Nucleus accumbens (tissue), 56 donors: ENCODE measurements at regions not wholly inside any gene's neighbourhood (a gene's known extent, or its start where the extent isn't known, plus 50 kb on each side); places are given as distances from the start of the nearest gene placed in this dataset.
"Not testable (repeated sequence)": the region's sequence is repeated elsewhere in the genome, so short reads cannot be mapped to it uniquely, and the experiment has no call there.

Source experiments
- DNase-seq, 56 donors: peaks; one replicate each; lab custom pipeline; 2025; lab: John Stamatoyannopoulos, UW

DNA sequence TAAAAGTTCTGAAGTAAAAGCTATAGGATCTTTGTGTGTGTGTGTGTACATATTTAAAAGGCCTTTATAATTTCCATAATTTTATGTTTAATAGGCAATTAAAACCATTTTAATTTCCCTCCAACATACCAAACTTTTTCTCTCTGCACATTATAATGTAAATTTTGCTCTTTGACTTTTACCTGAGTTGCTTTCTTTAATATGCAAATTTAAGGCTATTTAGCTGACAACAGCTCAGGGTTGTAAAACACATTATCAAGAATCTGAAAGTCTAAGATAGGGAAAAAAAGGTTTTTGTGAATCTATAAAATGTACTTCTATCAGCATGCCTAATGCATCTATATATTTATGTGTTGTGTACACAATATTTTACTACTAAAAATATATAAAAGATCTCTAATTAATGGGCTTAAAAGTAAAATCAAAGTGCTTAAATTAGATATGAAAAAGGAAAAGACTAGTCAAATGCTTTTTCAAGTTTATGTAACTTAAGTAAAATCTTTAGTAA lies 239.6 kb upstream of the RAI14 start:
- DNase-seq = no peak

DNA sequence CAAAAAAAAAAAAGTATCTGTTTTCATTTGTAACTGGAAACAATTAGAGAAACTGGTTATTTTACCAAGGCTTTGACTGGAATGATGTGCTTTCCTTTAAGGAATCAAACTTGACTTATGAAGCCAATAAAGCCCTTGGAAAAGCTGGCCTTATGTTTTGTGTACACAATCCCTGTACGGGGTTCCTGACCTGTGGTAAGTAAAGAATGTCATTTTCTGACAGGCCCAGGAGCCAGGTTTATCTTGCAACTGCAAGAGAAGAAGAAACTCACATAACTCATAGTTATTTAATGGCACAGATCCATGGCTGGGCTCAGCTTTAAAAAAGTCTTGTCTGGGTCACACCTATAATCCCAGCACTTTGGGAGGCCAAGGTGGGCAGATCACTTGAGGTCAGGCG lies 235.9 kb upstream of the RAI14 start:
- DNase-seq = not testable (repeated sequence)

DNA sequence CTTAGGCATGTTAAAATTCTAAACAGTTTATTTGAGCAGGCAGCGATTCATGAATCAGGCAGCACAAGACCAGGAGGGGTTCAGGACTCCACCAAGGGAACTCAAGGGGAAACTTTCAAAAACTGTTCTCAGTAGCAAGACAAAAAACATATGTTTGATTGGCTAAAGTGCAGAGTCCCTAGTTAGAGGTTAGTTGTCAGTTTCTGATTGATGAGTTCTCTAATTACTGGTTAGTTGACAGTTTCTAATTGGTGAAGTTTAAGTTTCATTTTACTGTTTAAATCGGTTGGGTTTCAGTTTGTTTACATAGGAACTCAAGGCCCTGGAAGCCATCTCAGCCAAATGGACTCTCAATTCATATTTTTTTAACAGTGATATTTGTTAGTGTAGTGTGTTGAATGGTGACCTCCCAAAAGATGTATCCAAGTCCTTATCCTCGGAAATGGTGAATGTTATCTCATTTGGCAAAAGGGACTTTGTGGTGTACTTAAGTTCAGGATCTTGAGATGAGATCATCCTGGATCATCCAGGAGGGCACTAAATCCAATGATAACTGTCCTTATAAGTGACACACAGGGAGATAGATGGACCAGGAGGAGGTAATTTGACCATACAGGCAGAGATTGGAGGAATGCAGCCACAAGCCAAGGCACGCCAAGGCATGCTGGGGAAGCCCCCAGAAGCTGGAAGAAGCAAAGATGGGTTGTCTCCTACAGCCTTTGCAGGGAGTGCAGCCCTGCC lies 219.2 kb upstream of the RAI14 start:
- no peak for DNase-seq

DNA sequence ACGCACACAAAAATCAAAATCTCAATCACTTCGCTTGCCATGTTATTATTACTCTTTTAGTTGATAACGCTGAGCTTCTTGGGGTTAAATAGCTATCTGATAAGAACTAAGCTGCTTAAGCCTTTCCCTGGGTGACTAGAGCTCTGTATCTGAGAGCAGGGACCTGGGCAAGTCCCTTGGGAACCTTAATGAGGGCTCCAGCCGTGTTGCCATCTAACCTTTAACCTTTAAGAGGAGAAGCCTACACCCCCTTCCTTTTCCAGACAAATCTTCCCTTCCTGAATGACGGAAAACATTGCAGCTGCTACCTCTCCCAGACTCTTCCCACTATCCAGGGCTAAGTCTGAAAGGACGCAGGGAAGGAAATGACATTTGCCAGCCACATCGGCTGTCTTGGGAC lies 216.5 kb upstream of the RAI14 start:
- no peak for DNase-seq

DNA sequence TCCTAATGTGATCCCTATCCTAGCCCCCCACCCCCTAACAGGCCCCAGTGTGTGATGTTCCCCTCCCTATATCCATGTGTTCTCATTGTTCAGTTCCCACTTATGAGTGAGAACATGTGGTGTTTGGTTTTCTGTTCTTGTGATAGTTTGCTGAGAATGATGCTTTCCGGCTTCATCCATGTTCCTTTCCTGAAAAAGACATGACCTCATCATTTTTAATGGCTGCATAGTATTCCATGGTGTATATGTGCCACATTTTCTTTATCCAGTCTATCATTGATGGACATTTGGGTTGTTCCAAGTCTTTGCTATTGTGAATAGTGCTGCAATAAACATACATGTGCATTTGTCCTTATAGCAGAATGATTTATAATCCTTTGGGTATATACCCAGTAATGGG lies 214.4 kb upstream of the RAI14 start:
- DNase-seq = not testable (repeated sequence)

DNA sequence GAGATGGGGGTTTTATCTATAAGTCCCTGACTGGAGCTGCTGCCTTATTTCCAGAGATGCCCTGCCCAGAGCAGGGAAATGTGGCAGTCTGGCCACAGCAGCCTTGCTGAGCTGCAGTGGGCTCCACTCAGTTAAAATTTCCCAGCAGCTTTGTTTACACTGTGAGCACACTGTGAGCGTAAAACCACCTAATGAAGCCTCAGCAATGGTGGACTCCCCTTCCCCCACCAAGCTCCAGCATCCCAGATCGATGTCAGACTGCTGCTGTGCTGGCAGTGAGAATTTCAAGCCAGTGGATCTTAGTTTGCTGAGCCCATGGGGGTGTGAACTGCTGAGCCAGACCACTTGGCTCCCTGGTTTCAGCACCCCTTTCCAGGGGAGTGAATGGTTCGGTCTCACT lies 208.7 kb upstream of the RAI14 start:
- DNase-seq = no peak

DNA sequence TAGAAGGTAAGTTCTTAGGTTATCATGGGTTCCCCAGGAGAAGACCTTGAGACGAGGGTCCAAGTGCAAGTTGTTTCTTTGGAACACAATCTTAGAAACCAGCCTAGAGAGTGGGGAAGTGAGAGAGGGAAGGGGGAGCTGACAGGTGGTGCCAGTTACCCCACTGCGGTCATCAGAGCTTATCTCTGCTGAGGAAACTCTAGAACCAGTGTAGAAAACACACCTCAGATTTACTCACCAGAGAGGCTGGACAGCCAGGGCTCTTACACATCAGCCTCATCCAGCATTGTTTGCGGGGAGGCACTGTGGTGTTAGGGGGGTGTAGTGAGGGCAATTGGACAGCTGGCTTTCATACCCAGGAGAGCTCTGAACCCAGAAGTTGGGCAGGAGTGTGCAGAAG lies 206.5 kb upstream of the RAI14 start:
- DNase-seq = no peak

DNA sequence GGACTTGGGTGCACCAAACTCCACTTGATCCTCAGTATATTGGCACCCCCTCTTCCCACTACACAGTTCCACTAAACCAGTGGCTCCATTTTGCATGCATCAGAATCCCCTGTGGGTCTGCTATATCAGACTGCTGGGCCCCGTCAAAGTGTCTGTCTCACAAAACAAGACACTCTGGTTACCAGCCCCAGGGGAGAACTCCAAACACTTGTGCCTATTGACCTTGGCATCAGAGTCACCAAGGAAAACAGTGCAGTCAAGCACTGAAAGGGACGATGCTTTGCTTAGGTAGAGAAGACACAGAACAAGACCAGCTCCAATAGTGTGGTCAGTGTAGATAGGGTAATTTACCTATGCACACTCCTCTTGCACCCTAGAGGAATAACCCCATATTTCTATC lies 205.8 kb upstream of the RAI14 start:
- no peak for DNase-seq

DNA sequence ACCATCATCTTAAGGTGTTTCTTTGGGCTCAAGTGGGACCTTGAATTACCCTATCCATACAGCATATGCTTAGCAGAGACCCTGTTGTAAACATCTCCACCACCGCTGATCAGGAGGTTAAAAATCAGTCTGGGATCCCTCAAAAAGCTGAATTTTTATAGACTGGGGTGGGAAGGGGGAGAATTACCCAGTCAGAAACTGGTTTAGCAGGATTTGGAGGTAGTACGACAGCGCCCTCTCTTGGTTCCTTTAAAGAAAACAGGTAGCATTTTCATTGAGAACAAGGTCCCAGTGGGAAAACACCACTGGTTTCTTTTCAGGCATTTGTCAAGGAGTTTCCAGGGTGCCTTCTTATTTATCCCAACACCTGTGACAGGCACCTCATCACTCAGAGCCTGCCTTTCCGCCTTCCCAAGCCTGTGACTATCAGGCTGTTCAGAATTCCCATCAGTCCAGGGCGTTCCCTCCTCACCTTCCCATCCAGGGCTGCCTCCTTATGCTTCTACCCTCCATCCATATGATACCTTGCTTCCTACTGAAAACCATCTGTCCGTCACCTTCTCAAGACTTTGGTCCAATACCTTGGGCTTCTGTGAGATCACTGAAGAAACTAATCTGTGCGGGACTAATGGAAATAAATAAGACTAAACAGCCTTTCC lies 203.8 kb upstream of the RAI14 start:
- no peak for DNase-seq

DNA sequence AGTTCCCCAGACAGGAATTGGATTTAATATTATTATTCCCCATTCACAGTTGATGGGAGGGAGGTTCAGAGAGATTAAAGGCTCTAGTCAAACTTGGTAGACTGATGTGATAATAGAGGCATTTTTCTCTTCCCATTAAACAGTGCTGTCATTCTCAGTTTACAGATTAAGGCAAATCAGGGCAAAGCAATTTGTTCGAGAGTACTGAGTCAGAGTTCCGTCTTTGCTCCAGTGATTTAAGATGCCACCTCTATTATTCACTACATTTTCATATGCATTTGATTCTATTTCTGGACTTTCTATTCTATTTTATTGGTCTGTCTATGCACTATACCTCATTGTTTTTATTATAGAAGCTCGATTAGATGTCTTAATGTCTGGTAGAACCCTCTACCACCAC lies 201.0 kb upstream of the RAI14 start:
- DNase-seq = no peak

DNA sequence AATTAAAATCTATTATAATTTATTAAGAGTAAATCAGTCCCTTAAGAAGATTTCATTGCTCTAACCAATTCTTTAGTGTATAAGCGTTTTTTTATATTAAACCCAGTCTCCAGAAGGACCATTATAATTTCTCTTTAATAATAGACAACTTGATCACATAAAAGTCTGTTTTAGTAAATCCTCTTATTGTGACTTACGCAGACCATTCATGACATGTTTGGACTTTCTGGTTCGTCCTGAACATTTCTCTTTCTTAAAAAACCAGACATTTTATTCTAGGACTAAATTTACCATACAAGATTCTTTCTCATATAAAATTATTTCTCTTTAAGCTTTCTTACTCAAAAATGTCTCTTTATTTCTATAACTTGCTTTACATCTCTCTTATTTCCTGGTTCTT lies 196.2 kb upstream of the RAI14 start:
- DNase-seq = no peak

DNA sequence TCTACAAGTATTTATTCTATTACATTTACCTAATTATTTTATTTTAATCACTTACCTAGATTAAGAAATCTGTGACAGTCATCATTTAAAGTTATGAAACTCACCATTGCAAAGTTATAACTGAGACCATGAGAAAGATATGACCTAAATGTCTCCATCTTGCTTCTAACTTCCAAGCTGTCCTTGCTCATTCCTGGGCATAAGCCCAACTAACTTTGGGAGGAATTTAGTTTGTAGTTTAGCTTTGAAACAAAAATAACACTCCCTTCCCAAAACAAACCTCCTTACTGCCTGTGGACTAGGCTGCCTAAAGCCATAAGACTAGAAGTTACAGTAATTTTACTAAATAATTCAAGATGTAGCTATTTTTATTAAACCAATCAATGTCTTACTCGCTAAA lies 195.6 kb upstream of the RAI14 start:
- no peak for DNase-seq

DNA sequence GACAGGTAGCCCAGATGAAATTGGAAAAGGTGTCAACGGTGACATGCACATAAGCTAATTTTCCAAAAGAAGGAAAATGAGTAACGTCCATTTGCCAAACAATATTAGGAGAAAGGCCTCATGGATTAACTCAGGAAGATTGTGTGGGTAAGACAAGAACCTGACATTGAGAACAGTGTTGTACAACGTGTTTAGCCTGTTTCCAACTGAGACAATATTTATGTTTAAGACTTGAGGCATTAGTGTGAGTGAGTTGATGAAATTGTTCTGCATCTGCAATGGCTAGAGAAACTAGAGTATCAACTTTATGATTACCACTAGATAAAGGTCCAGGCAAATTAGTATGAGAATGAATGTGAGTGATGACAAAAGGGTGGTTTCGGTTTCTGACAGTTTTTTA lies 191.3 kb upstream of the RAI14 start:
- DNase-seq = no peak

DNA sequence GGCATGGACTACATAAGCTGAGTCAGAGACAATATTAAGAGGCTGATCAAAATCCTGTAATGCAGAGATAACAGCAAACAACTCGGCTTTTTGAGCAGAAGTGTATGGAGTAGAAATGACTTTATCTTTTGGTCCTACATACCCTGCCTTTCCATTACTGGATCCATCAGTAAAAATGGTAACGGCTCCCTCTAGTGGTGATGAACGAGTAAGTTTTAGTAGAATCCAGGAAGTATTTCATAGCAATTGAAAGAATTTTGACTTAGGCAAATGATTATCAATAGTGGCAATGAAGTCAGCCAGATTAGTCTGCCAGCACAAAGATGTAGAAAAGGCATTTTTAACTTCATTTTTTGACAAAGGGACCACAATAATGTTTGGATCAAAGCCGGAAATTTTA lies 190.8 kb upstream of the RAI14 start:
- peak in 3 of 56 donors; percentile 5 to 18 (median 12) for DNase-seq

DNA sequence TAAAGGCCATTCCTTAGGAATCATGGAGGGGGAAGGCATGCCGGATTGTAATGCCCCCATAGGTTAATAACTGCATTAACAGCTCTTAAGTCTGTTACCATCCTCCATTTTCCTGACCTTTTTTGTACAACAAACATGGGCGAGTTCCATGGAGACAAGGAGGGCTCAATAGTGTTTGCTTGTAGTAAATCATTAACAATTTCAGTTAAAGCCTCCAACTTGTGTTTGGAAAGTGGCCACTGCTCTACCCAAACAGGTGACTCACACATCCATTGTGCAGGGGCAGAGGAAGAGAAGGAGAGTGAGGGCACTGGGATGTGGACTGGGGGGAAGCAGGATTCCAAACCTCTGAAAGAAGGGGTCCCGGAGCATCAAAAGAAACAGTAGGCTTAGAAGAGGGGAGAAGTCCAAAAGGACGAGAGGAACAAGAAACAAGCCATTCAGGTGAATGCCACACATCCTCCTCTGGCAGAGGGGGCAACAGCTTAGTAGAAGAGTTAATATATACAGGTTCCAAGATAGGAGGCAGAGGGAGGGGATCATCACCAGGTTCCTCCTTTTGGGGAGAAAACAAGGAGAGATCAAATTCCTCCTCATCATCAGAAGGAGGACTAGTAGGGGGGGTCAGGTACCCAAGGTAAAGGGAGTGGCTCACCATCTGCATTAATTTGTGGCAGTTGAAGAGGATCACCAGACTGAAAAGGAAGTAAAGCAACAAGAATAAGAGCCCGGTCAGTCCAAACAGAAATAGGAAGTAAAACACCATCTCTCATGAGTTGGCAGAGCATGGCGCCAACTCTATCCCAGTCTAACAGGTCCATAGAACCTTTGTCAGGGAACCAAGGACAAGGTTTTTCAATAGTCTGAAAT lies 189.4 kb upstream of the RAI14 start:
- not testable (repeated sequence) for DNase-seq

DNA sequence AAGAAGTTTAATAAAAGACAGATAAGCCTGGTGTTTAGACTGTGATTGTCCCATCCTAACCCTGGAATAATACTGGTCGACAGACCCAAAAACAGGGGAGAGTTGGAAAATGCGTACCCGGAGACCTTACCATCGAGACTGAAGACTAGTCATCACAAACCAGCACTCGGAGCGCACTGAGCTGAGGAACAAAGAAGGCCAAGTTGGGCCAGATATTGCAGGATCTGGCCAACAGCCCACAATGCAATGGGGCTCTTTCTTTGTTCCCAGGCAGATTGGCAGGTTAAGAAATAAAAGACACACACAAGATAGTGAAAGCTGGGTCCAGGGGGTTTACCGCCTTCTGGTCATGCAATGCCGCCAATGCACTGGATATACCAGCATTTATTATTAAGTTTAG lies 188.7 kb upstream of the RAI14 start:
- no peak for DNase-seq

DNA sequence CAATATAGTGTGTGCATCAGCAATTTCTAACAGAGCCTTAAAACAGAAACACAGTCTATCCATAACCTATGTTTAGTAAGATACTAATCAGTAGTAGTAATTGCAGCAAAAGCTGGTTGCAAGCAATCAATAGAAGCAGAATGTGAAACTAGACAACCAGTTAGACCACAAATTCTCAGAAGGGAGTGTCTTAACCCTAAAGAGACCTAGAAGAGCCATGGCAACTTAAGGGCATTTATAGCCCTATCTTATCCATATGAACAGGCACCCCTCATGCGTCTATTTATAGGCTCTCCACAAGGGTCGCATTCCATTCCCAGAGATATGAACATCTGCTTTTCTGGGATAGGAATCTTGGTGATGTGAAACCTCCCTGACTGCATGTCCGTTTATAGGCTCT lies 188.1 kb upstream of the RAI14 start:
- DNase-seq = not testable (repeated sequence)

DNA sequence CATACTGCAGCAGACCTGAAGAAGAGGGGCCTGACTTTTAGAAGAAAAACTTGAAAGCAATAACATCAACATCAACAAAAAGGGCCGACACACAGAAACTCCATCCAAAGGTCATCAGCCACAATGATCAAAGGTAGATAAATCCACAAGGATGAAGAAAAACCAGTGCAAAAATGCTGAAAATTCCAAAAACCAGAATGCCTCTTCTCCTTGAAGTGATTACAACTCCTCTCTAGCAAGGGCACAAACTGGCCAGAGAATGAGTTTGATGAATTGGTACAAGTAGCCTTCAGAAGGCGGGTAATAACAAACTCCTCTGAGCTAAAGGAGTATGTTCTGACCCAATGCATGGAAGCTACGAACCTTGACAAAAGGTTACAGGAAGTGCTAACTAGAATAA lies 186.2 kb upstream of the RAI14 start:
- DNase-seq = no peak

DNA sequence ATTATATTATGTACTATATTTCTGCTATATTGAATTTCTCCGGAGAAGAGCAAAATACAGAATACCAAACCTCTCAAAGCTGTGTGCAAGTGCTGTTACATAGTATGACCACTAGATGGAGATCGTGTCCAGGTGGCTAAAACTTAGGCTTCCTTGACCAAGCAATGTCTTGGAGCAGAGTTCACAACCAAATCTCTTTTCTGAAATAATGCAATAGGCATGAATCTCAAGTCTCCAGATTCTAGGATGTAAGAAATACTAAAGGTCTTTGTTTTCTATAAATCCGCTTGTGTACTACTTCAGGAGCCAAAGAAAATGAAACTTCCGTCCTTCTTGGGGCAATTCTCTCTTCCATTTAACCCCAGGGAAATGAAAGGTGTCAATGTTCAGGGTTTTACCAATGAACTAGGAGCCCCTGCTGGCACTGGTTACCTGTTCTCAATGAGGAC lies 181.5 kb upstream of the RAI14 start:
- peak in 10 of 56 donors; percentile 3 to 43 (median 13) for DNase-seq

DNA sequence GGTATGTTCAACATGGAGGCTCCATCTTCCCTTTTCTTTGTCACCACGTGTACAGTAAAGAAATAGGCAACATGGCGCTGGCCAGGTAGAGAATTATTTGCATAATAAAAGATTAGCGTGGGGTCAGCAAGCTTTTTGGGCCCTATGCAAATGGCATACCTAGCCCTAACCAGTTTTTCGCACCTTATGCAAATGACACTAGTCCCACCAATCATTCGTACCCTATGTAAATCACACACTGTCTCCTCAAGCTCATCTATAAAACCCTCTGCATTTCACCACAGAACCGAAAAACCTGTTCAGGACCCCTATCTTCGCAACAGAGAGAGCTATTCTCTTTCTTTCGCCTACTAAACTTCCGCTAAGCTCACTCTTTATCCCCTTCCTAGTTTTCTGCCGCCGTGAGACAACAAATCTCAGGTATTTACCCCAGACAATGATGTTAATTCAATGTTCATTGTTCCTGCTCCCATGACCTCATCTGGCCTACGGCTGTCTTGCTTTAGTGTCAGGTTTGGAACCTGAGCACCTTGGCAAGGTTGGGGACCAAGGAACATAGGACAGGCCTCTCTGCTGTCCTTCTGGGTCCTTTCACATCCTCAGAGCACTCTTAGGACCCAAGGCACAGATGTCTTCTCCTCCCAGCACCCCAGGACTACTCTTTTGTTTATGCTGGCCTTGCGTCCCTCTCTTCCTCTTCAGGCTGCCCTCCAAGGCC lies 180.7 kb upstream of the RAI14 start:
- no peak for DNase-seq
